ENCODE measurements at regions not wholly inside any gene's neighbourhood (a gene's known extent, or its start where the extent isn't known, plus 50 kb on each side); places are given as distances from the start of the nearest gene placed in this dataset.

DNA sequence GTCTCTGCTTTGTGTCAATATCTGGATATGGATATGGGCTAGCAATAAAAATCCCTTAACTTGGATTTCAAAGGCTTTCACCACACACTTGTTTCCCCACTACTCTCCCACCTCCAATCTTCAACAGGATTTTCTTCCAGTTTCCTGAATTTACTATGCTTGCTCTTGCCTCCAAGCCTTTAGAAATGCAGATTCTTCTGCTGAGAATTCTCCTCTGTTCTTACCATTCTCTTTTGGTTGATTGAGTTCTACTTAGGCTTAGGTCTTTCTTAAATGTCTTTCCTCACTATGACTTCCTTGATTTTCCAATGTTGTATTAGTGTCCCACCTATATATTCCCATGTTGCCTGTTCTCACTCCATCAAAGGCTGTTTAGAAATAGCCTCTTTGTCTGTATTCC lies 1502.4 kb upstream of the TENM4 start:
- TF ChIP-seq CSDC2 (CRISPR knock-in tag; IDR thresholded peaks at IDR 0.05), result no peak
- no peak for TF ChIP-seq ZFP30 (CRISPR knock-in tag; IDR thresholded peaks at IDR 0.05)
- TF ChIP-seq PATZ1 (CRISPR knock-in tag; IDR thresholded peaks at IDR 0.05; ENCODE audit: borderline replicate concordance), result no peak
- no peak for TF ChIP-seq TSHZ2 (CRISPR knock-in tag; IDR thresholded peaks at IDR 0.05)
- TF ChIP-seq CREB5 (CRISPR knock-in tag; IDR thresholded peaks at IDR 0.05; ENCODE audit: low read depth), result no peak
- no peak for TF ChIP-seq ZFP3 (CRISPR knock-in tag; IDR thresholded peaks at IDR 0.05)
- TF ChIP-seq TOX (CRISPR knock-in tag; IDR thresholded peaks at IDR 0.05; ENCODE audit: borderline replicate concordance), result no peak
- TF ChIP-seq POU6F1 (CRISPR knock-in tag; IDR thresholded peaks at IDR 0.05; ENCODE audit: borderline replicate concordance, low read depth), result no peak

Data from SK-N-SH treated with all-trans-retinoic acid at 6 μM for 48 hours (cell line).